Activated CD8-positive, alpha-beta T cell treated with anti-CD3 and anti-CD28 coated beads, Interleukin-2, amount 10 ng/mL, durations not matched to agents 7 days and 5 days (primary cell): ENCODE measurements at regions not wholly inside any gene's neighbourhood (a gene's known extent, or its start where the extent isn't known, plus 50 kb on each side); places are given as distances from the start of the nearest gene placed in this dataset.
"Not testable (repeated sequence)": the region's sequence is repeated elsewhere in the genome, so short reads cannot be mapped to it uniquely, and the experiment has no call there.

Source experiments
- ATAC-seq: fragments of 150-1000 bp; cut with Tn5 transposase; one replicate; pipeline ENCODE4 v1.10.0; 2021; ENCODE audit warnings: moderate library complexity
- CTCF ChIA-PET: fragments of 350-600 bp; sonication (Branson Sonifier 250); formaldehyde crosslinking; loops from one replicate; lab custom pipeline; 2021; ENCODE audit warnings: antibody characterized with exemption; lab: Charles Lee
- POLR2A ChIA-PET: fragments of 350-600 bp; sonication (Branson Sonifier 250); formaldehyde crosslinking; loops from one replicate; lab custom pipeline; 2021; ENCODE audit warnings: antibody characterized with exemption; lab: Charles Lee
- DNase-seq: peaks from one replicate; pipeline ENCODE4 v3.0.0-alpha.2; 2020
- H3K27ac Mint-ChIP-seq: one replicate; pipeline ENCODE4 v1.8.0; 2021; ENCODE audit warnings: mild to moderate bottlenecking, mixed read lengths
- H3K27me3 Mint-ChIP-seq: one replicate; pipeline ENCODE4 v1.8.0; 2021; ENCODE audit warnings: low read depth, mixed read lengths
- H3K36me3 Mint-ChIP-seq: one replicate; pipeline ENCODE4 v1.8.0; 2021; ENCODE audit warnings: low read depth, mixed read lengths
- H3K4me1 Mint-ChIP-seq: one replicate; pipeline ENCODE4 v1.8.0; 2021; ENCODE audit warnings: low read depth, mixed read lengths
- H3K4me3 Mint-ChIP-seq: one replicate; pipeline ENCODE4 v1.8.0; 2021; ENCODE audit warnings: mild to moderate bottlenecking, mixed read lengths
- H3K9me3 Mint-ChIP-seq: one replicate; pipeline ENCODE4 v1.8.0; 2022; ENCODE audit warnings: mixed read lengths; ENCODE audit not compliant: insufficient read depth

DNA sequence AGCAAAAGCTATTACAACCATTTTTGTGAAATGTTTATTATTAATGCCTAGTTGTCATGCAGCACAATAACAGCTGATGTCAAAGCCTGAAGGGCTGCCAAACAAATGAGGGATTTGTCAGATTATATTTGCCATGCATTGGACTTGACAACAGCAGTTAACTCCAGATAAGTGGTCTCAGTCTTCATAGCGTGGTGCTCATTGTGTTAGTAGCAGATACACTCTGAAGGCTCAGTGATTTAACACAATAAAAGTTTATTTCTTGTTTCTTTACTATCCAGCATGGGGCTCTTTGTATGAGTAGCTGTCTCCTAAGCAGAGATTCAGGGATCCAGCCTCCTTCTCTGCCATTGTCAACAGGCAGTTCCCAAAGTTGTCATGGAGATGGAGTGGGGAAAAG is 76.0 kb upstream of the PTGFRN start:
- Mint-ChIP-seq H3K36me3 (peaks cover 3% of the 10 kb centered on the region), H3K9me3 (no peaks in the 10 kb centered on the region), H3K27me3 (no peaks in the 10 kb centered on the region), H3K4me1 (peaks cover 10% of the 10 kb centered on the region), H3K4me3 (no peak overlapping the region), H3K27ac (no peak overlapping the region)
- ChIA-PET CTCF (interaction anchor here (0.6 to 0.9 kb wide), 3 partner anchors 11 to 47 kb away, joined by 3 to 4 read pairs (median 3); no protein-coding TSS in a partner anchor), POLR2A (no interaction called here)
- no peak for DNase-seq
- ATAC-seq, result no peak

- H3K27me3 Mint-ChIP-seq, result no peaks in the 10 kb centered on the region
- DNase-seq (no peak), ATAC-seq (no peak)
- ChIA-PET CTCF (no interaction called here), POLR2A (no interaction called here)
- peaks cover 6% of the 10 kb centered on the region for H3K4me1 Mint-ChIP-seq
- H3K9me3 Mint-ChIP-seq, result no peaks in the 10 kb centered on the region
- H3K36me3 Mint-ChIP-seq, result peaks cover 3% of the 10 kb centered on the region
- H3K4me3 Mint-ChIP-seq, result no peak overlapping the region
- no peak overlapping the region for H3K27ac Mint-ChIP-seq
Measured at GRCh38 chr1:116834595-116834994, 75.1 kb upstream of the PTGFRN start.

GRCh38 chr1:116835161-116835560 is 74.6 kb upstream of the PTGFRN start:
- Mint-ChIP-seq H3K9me3 (no peaks in the 10 kb centered on the region), H3K27ac (no peak overlapping the region), H3K27me3 (no peaks in the 10 kb centered on the region), H3K36me3 (peaks cover 3% of the 10 kb centered on the region), H3K4me1 (peaks cover 6% of the 10 kb centered on the region), H3K4me3 (no peak overlapping the region)
- DNase-seq (no peak), ATAC-seq (no peak)
- ChIA-PET POLR2A (no interaction called here), CTCF (interaction anchor here (0.6 kb wide), 1 partner anchor 65 kb away, joined by 3 read pairs; no protein-coding TSS in a partner anchor)

- ChIA-PET CTCF (interaction anchor here (1.1 kb wide), 1 partner anchor 18 kb away, joined by 3 read pairs; no protein-coding TSS in a partner anchor), POLR2A (no interaction called here)
- ATAC-seq (no peak), DNase-seq (no peak)
- Mint-ChIP-seq H3K4me1 (peaks cover 6% of the 10 kb centered on the region), H3K27me3 (no peaks in the 10 kb centered on the region), H3K27ac (no peak overlapping the region), H3K4me3 (no peak overlapping the region), H3K36me3 (peaks cover 3% of the 10 kb centered on the region), H3K9me3 (no peaks in the 10 kb centered on the region)
Measured at GRCh38 chr1:116836099-116836498, 73.6 kb upstream of the PTGFRN start.

DNA sequence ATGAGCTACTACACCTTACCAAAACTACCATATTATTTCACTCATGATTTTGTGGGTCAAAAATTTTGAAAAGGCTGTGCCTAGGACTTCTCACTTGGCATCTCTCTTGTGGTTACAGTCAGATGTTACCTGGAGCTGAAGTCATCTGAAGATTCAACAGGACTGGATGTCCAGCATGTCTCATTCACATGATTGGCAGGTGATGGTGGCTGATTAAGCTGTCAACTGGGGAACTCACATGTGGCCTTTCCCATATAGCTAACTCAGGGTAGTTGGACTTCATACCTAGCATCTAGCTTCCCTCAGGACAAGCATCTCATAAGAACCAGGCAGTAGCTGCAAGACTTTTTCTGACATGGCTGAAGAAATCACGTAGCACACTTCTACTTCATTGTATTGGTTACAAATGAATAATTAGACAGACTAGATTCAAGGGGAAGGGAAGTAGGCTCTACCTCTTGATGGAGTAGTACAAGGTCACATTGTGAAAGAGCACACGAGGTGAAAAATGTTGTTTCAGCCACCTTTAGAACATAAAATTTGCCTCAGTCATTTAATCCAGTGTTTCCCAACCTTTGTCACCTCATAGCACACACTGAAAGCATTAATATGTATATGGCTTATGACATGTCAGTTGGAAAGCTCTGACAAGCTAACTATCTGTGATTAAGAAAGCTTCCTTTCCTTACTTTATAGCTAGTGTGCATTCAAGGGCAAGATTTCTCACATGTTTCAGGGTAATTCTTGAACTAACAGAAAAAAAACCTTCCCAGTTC is 68.0 kb upstream of the PTGFRN start:
- Mint-ChIP-seq H3K4me3 (no peak overlapping the region), H3K27ac (no peak overlapping the region), H3K27me3 (no peaks in the 10 kb centered on the region), H3K4me1 (no peaks in the 10 kb centered on the region), H3K36me3 (peaks cover 6% of the 10 kb centered on the region), H3K9me3 (peaks cover 4% of the 10 kb centered on the region)
- no peak for DNase-seq
- POLR2A ChIA-PET, result no interaction called here
- ATAC-seq, result no peak
- CTCF ChIA-PET, result interaction anchor here (0.7 to 1.0 kb wide), 4 partner anchors 11 to 72 kb away, joined by 3 read pairs; no protein-coding TSS in a partner anchor

DNA sequence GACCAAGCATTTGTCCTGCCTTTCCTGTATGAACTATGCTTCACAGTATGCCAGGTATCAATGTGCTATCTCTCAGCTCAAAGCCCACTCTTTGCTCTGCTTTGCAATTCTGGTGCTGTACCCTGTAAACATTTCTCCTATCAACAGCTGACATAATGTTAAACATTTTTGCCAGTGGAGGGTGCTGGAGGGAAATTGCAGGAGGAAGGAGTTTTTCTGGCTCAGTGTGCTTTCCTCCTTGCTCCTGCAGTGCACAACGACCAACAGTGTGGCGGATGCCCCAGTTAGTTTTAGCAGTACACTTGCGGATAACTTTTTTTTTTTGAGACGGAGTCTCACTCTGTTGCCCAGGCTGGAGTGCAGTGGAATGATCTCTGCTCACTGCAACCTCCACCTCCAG is 67.1 kb upstream of the PTGFRN start:
- no peak overlapping the region for H3K4me3 Mint-ChIP-seq
- ChIA-PET POLR2A (no interaction called here), CTCF (interaction anchor here (0.7 to 1.2 kb wide), 6 partner anchors 12 to 105 kb away, joined by 3 to 4 read pairs (median 3); no protein-coding TSS in a partner anchor)
- ATAC-seq (no peak), DNase-seq (no peak)
- peaks cover 3% of the 10 kb centered on the region for H3K4me1 Mint-ChIP-seq
- no peaks in the 10 kb centered on the region for H3K27me3 Mint-ChIP-seq
- H3K36me3 Mint-ChIP-seq, result peaks cover 6% of the 10 kb centered on the region
- peaks cover 4% of the 10 kb centered on the region for H3K9me3 Mint-ChIP-seq
- peak overlapping the region; percentile 22 for H3K27ac Mint-ChIP-seq

DNA sequence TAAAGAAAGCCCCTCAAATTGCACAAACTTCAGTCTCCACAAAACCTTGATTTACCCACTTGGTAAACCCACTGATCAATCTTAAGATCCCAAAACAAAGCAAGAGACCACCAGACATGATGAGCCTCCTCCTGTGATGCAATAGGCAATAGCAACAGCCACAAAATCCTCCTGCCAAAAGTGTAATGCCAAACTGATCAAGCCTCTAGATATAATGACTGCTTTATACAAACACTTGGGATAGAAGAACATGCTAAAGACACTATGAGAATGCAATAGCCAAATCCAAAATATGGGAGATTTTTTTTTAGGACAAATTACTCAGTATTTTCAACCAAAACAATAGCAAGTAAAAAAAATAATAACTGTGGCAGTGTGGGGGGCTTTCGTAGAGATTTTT is 64.9 kb upstream of the PTGFRN start:
- no peak overlapping the region for H3K4me3 Mint-ChIP-seq
- ChIA-PET CTCF (interaction anchor here (0.8 kb wide), 1 partner anchor 11 kb away, joined by 3 read pairs; no protein-coding TSS in a partner anchor), POLR2A (no interaction called here)
- H3K27ac Mint-ChIP-seq, result no peak overlapping the region
- H3K9me3 Mint-ChIP-seq, result peaks cover 4% of the 10 kb centered on the region
- no peak for ATAC-seq
- H3K27me3 Mint-ChIP-seq, result no peaks in the 10 kb centered on the region
- H3K4me1 Mint-ChIP-seq, result peaks cover 7% of the 10 kb centered on the region
- no peak for DNase-seq
- H3K36me3 Mint-ChIP-seq, result peaks cover 3% of the 10 kb centered on the region

DNA sequence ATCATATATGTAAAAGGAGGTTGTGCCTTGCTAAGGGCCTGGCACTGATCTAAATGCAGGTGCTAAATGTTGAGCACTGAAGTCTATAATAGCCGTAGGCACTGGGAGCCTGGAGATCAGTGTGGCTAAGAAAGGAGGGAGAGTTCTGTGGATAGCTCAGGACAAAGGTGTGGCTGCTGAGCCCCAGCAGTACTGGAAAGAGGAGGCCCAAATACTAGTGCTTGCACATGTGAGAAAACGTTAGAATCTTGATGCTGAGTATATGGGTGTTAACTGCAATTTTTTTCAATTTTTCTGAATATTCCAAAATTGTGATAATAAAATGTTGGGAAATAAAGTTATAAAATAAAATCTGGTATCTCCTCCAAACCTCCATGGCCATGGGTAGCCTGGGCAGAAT is 62.5 kb upstream of the PTGFRN start:
- POLR2A ChIA-PET, result interaction anchor here (1.0 kb wide), 1 partner anchor 78 kb away, joined by 3 read pairs; no protein-coding TSS in a partner anchor
- Mint-ChIP-seq H3K9me3 (peaks cover 4% of the 10 kb centered on the region), H3K27me3 (no peaks in the 10 kb centered on the region), H3K27ac (no peak overlapping the region), H3K4me1 (peaks cover 11% of the 10 kb centered on the region), H3K4me3 (no peak overlapping the region), H3K36me3 (peaks cover 3% of the 10 kb centered on the region)
- no peak for ATAC-seq
- CTCF ChIA-PET, result interaction anchor here (3.4 kb wide), 1 partner anchor 122 kb away, joined by 11 read pairs; no protein-coding TSS in a partner anchor
- DNase-seq, result no peak

DNA sequence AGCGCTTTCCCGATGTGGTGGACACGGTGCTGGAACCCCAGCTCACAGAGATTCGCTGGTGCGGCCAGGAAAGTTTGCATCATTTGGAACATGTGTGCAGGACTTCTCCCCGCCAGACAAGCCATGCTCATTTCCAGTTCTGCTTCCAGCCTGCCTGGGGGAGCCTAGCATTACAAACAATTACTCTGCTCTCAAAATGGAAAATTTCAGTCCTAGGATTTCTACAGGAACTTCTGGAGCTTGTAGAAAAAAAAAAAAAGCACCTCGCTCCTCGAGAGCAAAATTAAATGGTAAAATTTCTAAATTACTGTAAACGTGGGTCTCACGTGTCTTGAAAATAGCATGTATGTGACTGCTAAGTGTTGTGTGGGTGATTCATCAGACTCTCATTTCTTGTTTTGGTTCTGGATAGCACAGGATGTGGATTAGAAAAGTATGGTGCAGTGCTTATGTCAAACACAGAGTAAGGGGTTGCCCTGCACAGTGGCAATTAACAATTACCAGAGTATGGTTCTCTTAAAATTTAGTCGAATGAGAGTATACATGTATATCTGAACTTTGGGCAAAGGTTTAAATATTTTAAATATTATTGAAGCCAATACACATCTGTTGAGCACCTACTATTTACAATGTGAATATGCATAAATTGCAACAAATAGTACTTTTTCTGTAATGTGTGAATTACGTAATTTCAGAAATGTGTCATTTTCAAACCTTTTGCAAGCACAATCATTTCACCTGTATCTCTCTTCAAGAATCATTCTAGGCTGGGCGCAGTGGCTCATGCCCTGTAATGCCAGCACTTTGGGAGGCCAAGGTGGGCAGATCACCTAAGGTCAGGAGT is 61.8 kb upstream of the PTGFRN start:
- ATAC-seq (peak; percentile 57), DNase-seq (no peak)
- ChIA-PET POLR2A (interaction anchor here (1.0 kb wide), 1 partner anchor 79 kb away, joined by 3 read pairs; no protein-coding TSS in a partner anchor), CTCF (interaction anchor here (3.4 kb wide), 1 partner anchor 122 kb away, joined by 11 read pairs; no protein-coding TSS in a partner anchor)
- peaks cover 4% of the 10 kb centered on the region for H3K9me3 Mint-ChIP-seq
- peaks cover 3% of the 10 kb centered on the region for H3K36me3 Mint-ChIP-seq
- H3K4me1 Mint-ChIP-seq, result peaks cover 12% of the 10 kb centered on the region
- H3K4me3 Mint-ChIP-seq, result no peak overlapping the region
- H3K27me3 Mint-ChIP-seq, result no peaks in the 10 kb centered on the region
- no peak overlapping the region for H3K27ac Mint-ChIP-seq

GRCh38 chr1:116850436-116850835 is 59.3 kb upstream of the PTGFRN start:
- Mint-ChIP-seq H3K27me3 (no peaks in the 10 kb centered on the region), H3K27ac (no peak overlapping the region), H3K9me3 (no peaks in the 10 kb centered on the region), H3K36me3 (no peaks in the 10 kb centered on the region), H3K4me3 (no peak overlapping the region), H3K4me1 (peaks cover 29% of the 10 kb centered on the region)
- DNase-seq (no peak), ATAC-seq (no peak)
- CTCF ChIA-PET, result no interaction called here
- POLR2A ChIA-PET, result no interaction called here

- H3K36me3 Mint-ChIP-seq, POLR2A ChIA-PET, H3K4me3 Mint-ChIP-seq, ATAC-seq, H3K27ac Mint-ChIP-seq, H3K27me3 Mint-ChIP-seq, H3K9me3 Mint-ChIP-seq, DNase-seq, CTCF ChIA-PET: not testable (repeated sequence)
- H3K4me1 Mint-ChIP-seq, result peaks cover 29% of the 10 kb centered on the region
Measured at GRCh38 chr1:116851189-116851588, 58.5 kb upstream of the PTGFRN start.
